HT-29 (cell line): ENCODE measurements at regions not wholly inside any gene's neighbourhood (a gene's known extent, or its start where the extent isn't known, plus 50 kb on each side); places are given as distances from the start of the nearest gene placed in this dataset. TPM values are rescaled to one million over a fixed set of nuclear protein-coding genes. Genes with fewer than 3 reads are reported as not detected.
A peak's percentile ranks its signal among the peaks of the same experiment; 100 is the strongest.

ENCODE experiments used
- DNase-seq: peaks from one replicate; pipeline ENCODE4 v3.0.0-alpha.2; 2015; ENCODE audit warnings: low spot score
- small RNA-seq: library from RNA; depleted of rRNA; stranded (forward); fragments of <200 nt; gene quantifications from one replicate; pipeline ENCODE3, GENCODE V24; 2014

DNA sequence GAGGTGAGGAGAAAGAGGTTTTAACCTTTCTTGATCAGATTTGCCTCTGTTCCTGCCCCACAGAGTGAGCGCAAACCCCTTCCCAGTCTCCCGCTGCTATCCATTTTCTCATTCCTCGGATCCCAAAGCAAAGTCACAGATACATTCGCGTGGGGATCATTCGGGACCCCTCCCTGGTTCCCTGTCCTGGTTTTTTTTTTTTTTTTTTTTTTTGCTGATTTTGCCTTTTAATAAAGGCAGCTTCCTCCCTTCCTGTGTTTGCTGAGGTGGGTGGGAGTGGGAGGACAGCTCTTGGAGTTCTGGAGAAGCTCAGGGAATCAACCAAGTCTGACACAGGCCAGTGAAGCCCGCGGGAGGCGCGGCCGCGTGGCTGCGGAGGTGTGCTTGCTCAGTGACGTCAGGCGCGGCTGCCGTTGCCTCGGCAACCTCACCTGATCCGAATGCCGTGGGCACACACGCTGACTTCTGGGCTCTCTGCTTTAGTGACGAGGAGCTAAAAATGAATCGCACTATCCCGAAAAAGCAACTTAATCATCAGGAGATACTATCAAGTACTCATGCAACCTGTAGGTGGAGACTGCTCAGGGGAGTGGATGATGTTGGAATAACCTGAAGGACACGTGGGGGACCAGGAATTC, 106.4 kb downstream of the TBX19 start:
- peak; percentile 54 for DNase-seq

DNA sequence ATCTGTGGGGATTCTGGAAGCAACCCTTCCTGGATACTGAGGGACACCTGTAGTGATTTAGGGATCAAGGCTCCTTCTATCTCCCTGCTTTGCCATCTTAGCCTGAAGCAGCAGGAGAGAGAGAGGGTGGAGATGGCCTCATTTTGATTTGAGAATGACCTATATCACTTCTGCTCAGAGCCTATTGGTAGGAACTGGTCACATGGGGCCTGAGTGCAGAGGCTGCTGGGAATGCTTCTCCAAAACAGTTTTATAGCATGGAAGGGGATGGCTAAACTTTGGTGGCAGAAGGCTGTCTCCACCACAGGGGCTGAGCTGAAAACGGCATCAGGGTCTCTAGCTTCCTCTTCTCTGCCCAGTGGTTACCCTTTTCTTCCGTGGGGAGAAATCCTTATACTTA, 105.8 kb downstream of the TBX19 start:
- DNase-seq = no peak

DNA sequence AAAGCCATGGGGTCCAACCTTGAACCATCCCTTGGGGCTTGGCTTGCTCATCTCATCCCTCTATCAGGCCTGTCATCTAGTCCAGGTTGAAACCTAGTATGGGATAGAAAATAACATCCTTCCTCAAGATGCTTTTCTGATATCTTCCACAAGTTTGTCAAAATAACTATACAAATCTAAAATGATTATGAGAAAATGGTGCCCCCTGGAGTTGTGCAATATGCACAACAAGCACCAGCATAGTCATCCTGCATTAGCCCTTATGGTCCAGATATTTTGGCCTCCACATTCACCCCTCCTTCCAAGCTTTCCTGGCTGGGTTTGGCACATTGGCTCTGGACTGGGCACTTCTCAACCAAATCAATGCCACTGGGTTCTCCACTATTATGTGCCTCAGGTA, 101.2 kb downstream of the TBX19 start:
- DNase-seq = no peak

DNA sequence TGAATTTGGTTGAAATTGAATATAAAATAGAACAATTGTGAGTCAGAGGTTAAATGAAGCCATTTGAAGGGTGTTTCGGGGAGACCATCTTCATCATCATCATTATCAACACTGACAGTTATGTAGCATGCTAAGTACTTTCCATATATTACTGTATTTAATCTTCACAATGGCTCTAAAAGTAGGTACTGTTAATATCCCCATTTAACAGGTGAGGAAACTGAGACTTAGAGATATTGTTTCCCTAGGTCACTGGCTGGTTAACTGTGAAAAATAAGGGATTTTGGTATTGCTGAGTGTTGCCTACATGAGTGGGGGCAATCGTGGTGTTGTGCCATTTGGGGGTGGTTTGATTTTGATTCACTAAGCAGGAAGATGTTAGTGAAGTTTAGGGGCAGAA, 100.3 kb downstream of the TBX19 start:
- DNase-seq = no peak

GRCh38 chr1:168379104-168379860, 98.6 kb downstream of the TBX19 start:
- DNase-seq = no peak

- DNase-seq = no peak
These were observed 95.1 kb downstream of the TBX19 start for GRCh38 chr1:168375566-168376300.

- no peak for DNase-seq
These were observed 93.9 kb downstream of the TBX19 start for GRCh38 chr1:168374566-168374965.

DNA sequence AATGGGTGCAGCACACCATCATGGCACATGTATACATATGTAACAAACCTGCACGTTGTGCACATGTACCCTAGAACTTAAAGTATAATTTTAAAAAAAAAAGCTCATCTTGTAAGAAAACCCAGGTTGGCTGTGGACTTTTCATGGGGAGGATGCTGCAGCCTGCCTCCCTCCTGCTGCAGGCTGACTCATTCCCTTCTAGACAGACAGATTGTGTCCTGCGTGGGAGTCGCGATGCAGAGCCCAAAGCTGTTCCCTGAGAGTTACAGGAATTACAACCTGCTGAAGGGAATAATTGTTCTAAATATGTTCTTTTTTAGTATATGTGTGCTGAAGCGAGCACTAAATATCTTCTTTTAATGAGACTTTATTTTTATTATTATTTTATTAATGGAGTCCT, 93.2 kb downstream of the TBX19 start:
- DNase-seq = no peak

- DNase-seq = no peak
These were observed 92.2 kb downstream of the TBX19 start for GRCh38 chr1:168372861-168373371.

- no peak for DNase-seq
These were observed 91.6 kb downstream of the TBX19 start for GRCh38 chr1:168372307-168372706.

DNA sequence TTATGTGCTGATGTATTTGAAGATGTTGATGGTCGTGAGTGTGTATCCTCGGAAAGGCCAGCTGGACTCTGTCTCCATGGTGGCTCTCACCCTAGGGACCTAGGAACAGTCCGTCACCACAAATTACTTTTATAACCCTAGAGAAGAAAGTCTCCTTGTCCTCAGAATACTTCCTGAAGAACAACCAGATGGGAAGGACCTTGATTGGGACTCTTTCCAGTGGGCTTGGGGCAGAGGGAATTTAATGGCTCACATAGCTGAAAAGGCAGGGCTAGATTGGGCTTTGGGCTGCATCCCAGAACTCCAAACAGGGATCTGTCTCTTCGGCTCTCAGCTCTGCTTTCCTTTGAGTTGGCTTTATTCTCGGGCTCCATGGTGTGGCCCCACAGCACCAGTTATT, 90.8 kb downstream of the TBX19 start:
- DNase-seq = no peak

DNA sequence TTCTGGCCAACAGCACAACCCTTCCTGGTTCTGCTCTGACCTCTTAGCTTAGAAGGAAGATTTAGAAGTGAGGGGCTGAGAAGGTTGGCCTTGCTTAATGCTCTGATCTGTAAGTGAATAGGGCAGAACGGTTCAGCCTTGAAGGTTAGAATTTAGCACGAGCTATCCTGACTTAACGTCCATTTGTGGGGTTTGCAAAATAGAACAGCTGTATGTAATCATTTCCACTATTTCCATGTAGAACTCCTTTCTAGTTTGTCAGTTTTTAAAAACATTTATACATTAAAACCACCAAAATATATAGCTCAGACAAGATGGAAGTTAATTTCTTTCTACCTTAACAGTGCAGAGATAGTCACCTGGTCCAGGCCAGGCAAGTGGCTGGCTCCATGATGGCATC, 89.9 kb downstream of the TBX19 start:
- no peak for DNase-seq

DNA sequence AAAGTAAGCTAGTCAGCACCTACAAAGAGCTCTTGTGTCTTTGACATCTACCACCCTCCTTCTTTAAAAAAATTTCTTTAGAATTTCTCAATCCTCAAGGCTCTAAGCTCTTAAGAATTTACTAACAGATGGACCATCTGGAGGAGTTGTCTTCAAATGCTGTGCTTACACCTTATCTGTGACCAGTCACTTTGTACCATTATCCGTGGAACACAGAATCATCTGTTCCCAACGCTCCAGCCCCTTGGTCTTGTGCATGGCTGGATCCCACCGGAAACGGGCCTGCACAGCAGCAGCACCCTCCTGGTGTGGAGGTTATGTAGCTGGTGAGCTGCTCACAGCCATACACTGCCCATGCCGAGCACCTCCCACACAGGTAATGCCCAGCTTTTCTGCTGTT, 89.0 kb downstream of the TBX19 start:
- DNase-seq = no peak

DNA sequence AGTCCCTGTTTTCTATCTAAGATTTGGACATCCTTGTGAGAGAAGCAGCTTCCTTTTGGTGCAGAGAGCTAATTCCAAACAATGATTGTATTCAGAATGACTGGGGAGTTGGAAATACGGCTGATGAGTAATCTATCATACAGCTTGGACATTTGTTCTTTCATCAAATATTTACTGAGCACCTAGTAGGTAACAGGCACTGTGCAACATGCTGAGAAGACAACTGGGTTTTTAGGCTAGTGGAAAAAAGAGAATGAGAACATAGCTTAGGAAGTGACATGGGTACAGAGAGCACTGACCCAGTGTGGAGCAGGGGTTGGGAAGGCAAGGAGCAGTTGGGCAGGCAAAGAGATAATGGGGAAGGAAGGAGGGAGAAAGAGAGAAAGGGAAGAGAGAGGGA, 87.5 kb downstream of the TBX19 start:
- DNase-seq = no peak

- peak; percentile 60 for DNase-seq
These were observed 85.2 kb downstream of the TBX19 start for GRCh38 chr1:168365719-168366479.

Small RNA genes lying in the stretch of these regions (small RNA-seq; reads per million reads assigned to genes)
- gene MIR557 = not detected
